NCI-H146 treated with DMSO at 0.1 percent for 48 hours (cell line): ENCODE measurements at regions not wholly inside any gene's neighbourhood (a gene's known extent, or its start where the extent isn't known, plus 50 kb on each side); places are given as distances from the start of the nearest gene placed in this dataset.
"Not testable (repeated sequence)": the region's sequence is repeated elsewhere in the genome, so short reads cannot be mapped to it uniquely, and the experiment has no call there.

Experiments
- DNase-seq: peaks from one replicate; lab custom pipeline; 2025; ENCODE audit not compliant: unreplicated experiment; lab: John Stamatoyannopoulos, UW

GRCh38 chr10:106107706-106108105 lies 1056.8 kb downstream of the SORCS1 start:
- no peak for DNase-seq

- DNase-seq, result no peak
These were observed 1058.4 kb downstream of the SORCS1 start for GRCh38 chr10:106106114-106106513.

GRCh38 chr10:106089855-106090254 lies 1074.7 kb downstream of the SORCS1 start:
- DNase-seq, result no peak

- DNase-seq, result no peak
These were observed 1078.1 kb downstream of the SORCS1 start for GRCh38 chr10:106086391-106086790.

- DNase-seq, result no peak
These were observed 1080.9 kb downstream of the SORCS1 start for GRCh38 chr10:106083572-106083971.

- no peak for DNase-seq
These were observed 1081.6 kb downstream of the SORCS1 start for GRCh38 chr10:106082865-106083264.

- no peak for DNase-seq
These were observed 1085.5 kb downstream of the SORCS1 start for GRCh38 chr10:106078895-106079576.

- no peak for DNase-seq
These were observed 1088.0 kb downstream of the SORCS1 start for GRCh38 chr10:106076496-106076895.

GRCh38 chr10:106053061-106053460 lies 1111.4 kb downstream of the SORCS1 start:
- DNase-seq, result peak; percentile 48

GRCh38 chr10:106044503-106044902 lies 1120.0 kb downstream of the SORCS1 start:
- DNase-seq, result peak; percentile 70

- no peak for DNase-seq
These were observed 1120.6 kb downstream of the SORCS1 start for GRCh38 chr10:106043863-106044262.

GRCh38 chr10:106038246-106038645 lies 1126.3 kb downstream of the SORCS1 start:
- no peak for DNase-seq

GRCh38 chr10:106033065-106033464 lies 1131.4 kb downstream of the SORCS1 start:
- no peak for DNase-seq

GRCh38 chr10:106032450-106033002 lies 1132.0 kb downstream of the SORCS1 start:
- DNase-seq, result no peak

- DNase-seq, result no peak
These were observed 1137.3 kb downstream of the SORCS1 start for GRCh38 chr10:106027240-106027639.

GRCh38 chr10:106025208-106025811 lies 1139.2 kb downstream of the SORCS1 start:
- DNase-seq, result no peak

GRCh38 chr10:106023329-106023728 lies 1141.2 kb downstream of the SORCS1 start:
- no peak for DNase-seq

GRCh38 chr10:106019559-106019958 lies 1144.9 kb downstream of the SORCS1 start:
- DNase-seq, result not testable (repeated sequence)

GRCh38 chr10:106015369-106016199 lies 1148.9 kb downstream of the SORCS1 start:
- not testable (repeated sequence) for DNase-seq

- DNase-seq, result peak; percentile 8
These were observed 1153.3 kb downstream of the SORCS1 start for GRCh38 chr10:106011250-106011649.

GRCh38 chr10:106000721-106001120 lies 1163.8 kb downstream of the SORCS1 start:
- no peak for DNase-seq

GRCh38 chr10:105993609-105994008 lies 1170.9 kb downstream of the SORCS1 start:
- no peak for DNase-seq
